GM23338 (cell line): ENCODE measurements at regions not wholly inside any gene's neighbourhood (a gene's known extent, or its start where the extent isn't known, plus 50 kb on each side); places are given as distances from the start of the nearest gene placed in this dataset.

Experiments
- ATAC-seq: fragments of 200-7000 bp; cut with Tn5 transposase; 3 replicates; pipeline ENCODE4 v1.9.1; 2020
- DNase-seq: peaks from one replicate; pipeline ENCODE4 v3.0.0-alpha.2; 2015; ENCODE audit warnings: low spot score
- H2AFZ ChIP-seq: fragments of 200-600 bp; sonication (generic); 2 replicates; pipeline ENCODE4 v1.8.0; 2016; ENCODE audit warnings: antibody characterized with exemption, mild to moderate bottlenecking, moderate library complexity
- H3F3A ChIP-seq: fragments of 200-600 bp; sonication (generic); replicated peaks from 2 replicates; pipeline ENCODE4 v1.8.0; 2017; ENCODE audit warnings: antibody characterized with exemption, mixed run types, low read depth
- H3K27ac ChIP-seq: fragments of 200-600 bp; sonication (generic); 2 replicates; pipeline ENCODE4 v1.6.1; 2016; ENCODE audit warnings: low read depth
- H3K27me3 ChIP-seq: fragments of 200-600 bp; sonication (generic); 2 replicates; pipeline ENCODE4 v1.8.0; 2016; ENCODE audit warnings: mild to moderate bottlenecking, mixed run types, moderate library complexity; ENCODE audit not compliant: insufficient read depth
- H3K36me3 ChIP-seq: fragments of 200-600 bp; sonication (generic); 2 replicates; pipeline ENCODE4 v1.8.0; 2016; ENCODE audit warnings: mild to moderate bottlenecking; ENCODE audit not compliant: insufficient read depth
- H3K4me1 ChIP-seq: fragments of 200-600 bp; sonication (generic); 2 replicates; pipeline ENCODE4 v1.8.0; 2016; ENCODE audit warnings: mild to moderate bottlenecking, moderate library complexity; ENCODE audit not compliant: insufficient read depth
- H3K4me2 ChIP-seq: fragments of 200-600 bp; sonication (generic); 2 replicates; pipeline ENCODE4 v1.7.1; 2017; ENCODE audit warnings: mixed run types
- H3K4me3 ChIP-seq: fragments of 200-600 bp; sonication (generic); 2 replicates; pipeline ENCODE4 v1.6.1; 2016; ENCODE audit warnings: mixed run types
- H3K79me2 ChIP-seq: fragments of 200-600 bp; sonication (generic); replicated peaks from 2 replicates; pipeline ENCODE4 v1.8.0; 2017; ENCODE audit warnings: mild to moderate bottlenecking; ENCODE audit not compliant: insufficient read depth
- H3K9me2 ChIP-seq: fragments of 200-600 bp; sonication (generic); 2 replicates; pipeline ENCODE4 v1.8.0; 2017; ENCODE audit not compliant: insufficient read depth
- H4K20me1 ChIP-seq: fragments of 200-600 bp; sonication (generic); replicated peaks from 2 replicates; pipeline ENCODE4 v1.8.0; 2017; ENCODE audit warnings: mild to moderate bottlenecking; ENCODE audit not compliant: insufficient read depth
- H3K27ac Mint-ChIP-seq: 2 replicates; pipeline ENCODE4 v1.8.0; 2020; ENCODE audit warnings: inconsistent platforms, mild to moderate bottlenecking, moderate library complexity, mixed read lengths
- H3K27me3 Mint-ChIP-seq: 3 replicates; pipeline ENCODE4 v1.8.0; 2022; ENCODE audit warnings: low read depth, mild to moderate bottlenecking, moderate library complexity, mixed read lengths, inconsistent platforms; ENCODE audit not compliant: insufficient read depth, poor library complexity
- H3K36me3 Mint-ChIP-seq: 3 replicates; pipeline ENCODE4 v1.8.0; 2021; ENCODE audit warnings: low read depth, mild to moderate bottlenecking, inconsistent platforms, moderate library complexity, mixed read lengths
- H3K4me1 Mint-ChIP-seq: 3 replicates; pipeline ENCODE4 v1.8.0; 2020; ENCODE audit warnings: mild to moderate bottlenecking, inconsistent platforms, mixed read lengths
- H3K4me3 Mint-ChIP-seq: 3 replicates; pipeline ENCODE4 v1.8.0; 2021; ENCODE audit warnings: moderate library complexity, mild to moderate bottlenecking, inconsistent platforms, mixed read lengths
- H3K9me3 Mint-ChIP-seq: 3 replicates; pipeline ENCODE4 v1.8.0; 2020; ENCODE audit warnings: moderate library complexity, mild to moderate bottlenecking, inconsistent platforms, mixed read lengths
- POLR2AphosphoS5 ChIP-seq: IDR thresholded peaks from 2 replicates; pipeline ENCODE4 v1.6.1; 2016; ENCODE audit warnings: antibody characterized with exemption, low read depth
- ZNF331 ChIP-seq: fragments of 250-450 bp; sonication (Bioruptor Pico); IDR thresholded peaks from 2 replicates; pipeline ENCODE4 v1.5.0; 2020; ENCODE audit warnings: low read depth, mild to moderate bottlenecking, moderate library complexity
- TF ChIP-seq, protein P1 (sequence below): fragments of 250-450 bp; sonication (Bioruptor Pico); IDR thresholded peaks from 2 replicates; pipeline ENCODE4 v1.5.0; 2020; ENCODE audit warnings: mild to moderate bottlenecking, moderate library complexity
- TF ChIP-seq, protein P2 (sequence below): IDR thresholded peaks from one replicate; pipeline ENCODE4 v1.6.1; 2018; ENCODE audit warnings: antibody characterized with exemption; ENCODE audit not compliant: unreplicated experiment

DNA sequence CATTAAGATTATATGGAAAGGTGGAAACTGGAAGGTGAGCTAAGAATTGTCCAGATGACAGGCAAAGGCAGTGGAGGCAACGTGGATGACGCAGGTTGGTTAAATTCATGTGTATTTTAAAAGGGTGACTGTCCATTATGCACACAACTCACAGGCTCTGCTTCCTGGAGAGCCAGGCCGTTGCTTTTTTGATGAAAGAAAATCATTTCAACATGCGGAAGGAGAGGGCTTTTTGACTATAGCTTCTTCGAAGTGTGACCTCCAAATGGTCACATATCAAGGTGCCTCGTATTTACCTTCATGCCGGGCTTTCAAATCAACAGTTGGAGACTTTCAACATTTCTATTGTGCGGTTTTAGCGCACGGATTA lies 126.7 kb downstream of the MYCN start (continued):
- TF ChIP-seq, protein P1, sequence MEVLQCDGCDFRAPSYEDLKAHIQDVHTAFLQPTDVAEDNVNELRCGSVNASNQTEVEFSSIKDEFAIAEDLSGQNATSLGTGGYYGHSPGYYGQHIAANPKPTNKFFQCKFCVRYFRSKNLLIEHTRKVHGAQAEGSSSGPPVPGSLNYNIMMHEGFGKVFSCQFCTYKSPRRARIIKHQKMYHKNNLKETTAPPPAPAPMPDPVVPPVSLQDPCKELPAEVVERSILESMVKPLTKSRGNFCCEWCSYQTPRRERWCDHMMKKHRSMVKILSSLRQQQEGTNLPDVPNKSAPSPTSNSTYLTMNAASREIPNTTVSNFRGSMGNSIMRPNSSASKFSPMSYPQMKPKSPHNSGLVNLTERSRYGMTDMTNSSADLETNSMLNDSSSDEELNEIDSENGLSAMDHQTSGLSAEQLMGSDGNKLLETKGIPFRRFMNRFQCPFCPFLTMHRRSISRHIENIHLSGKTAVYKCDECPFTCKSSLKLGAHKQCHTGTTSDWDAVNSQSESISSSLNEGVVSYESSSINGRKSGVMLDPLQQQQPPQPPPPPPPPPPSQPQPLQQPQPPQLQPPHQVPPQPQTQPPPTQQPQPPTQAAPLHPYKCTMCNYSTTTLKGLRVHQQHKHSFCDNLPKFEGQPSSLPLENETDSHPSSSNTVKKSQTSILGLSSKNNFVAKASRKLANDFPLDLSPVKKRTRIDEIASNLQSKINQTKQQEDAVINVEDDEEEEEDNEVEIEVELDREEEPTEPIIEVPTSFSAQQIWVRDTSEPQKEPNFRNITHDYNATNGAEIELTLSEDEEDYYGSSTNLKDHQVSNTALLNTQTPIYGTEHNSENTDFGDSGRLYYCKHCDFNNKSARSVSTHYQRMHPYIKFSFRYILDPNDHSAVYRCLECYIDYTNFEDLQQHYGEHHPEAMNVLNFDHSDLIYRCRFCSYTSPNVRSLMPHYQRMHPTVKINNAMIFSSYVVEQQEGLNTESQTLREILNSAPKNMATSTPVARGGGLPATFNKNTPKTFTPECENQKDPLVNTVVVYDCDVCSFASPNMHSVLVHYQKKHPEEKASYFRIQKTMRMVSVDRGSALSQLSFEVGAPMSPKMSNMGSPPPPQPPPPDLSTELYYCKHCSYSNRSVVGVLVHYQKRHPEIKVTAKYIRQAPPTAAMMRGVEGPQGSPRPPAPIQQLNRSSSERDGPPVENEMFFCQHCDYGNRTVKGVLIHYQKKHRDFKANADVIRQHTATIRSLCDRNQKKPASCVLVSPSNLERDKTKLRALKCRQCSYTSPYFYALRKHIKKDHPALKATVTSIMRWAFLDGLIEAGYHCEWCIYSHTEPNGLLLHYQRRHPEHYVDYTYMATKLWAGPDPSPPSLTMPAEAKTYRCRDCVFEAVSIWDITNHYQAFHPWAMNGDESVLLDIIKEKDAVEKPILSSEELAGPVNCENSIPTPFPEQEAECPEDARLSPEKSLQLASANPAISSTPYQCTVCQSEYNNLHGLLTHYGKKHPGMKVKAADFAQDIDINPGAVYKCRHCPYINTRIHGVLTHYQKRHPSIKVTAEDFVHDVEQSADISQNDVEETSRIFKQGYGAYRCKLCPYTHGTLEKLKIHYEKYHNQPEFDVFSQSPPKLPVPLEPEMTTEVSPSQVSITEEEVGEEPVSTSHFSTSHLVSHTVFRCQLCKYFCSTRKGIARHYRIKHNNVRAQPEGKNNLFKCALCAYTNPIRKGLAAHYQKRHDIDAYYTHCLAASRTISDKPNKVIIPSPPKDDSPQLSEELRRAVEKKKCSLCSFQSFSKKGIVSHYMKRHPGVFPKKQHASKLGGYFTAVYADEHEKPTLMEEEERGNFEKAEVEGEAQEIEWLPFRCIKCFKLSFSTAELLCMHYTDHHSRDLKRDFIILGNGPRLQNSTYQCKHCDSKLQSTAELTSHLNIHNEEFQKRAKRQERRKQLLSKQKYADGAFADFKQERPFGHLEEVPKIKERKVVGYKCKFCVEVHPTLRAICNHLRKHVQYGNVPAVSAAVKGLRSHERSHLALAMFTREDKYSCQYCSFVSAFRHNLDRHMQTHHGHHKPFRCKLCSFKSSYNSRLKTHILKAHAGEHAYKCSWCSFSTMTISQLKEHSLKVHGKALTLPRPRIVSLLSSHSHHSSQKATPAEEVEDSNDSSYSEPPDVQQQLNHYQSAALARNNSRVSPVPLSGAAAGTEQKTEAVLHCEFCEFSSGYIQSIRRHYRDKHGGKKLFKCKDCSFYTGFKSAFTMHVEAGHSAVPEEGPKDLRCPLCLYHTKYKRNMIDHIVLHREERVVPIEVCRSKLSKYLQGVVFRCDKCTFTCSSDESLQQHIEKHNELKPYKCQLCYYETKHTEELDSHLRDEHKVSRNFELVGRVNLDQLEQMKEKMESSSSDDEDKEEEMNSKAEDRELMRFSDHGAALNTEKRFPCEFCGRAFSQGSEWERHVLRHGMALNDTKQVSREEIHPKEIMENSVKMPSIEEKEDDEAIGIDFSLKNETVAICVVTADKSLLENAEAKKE (CRISPR knock-in tag): no peak
- TF ChIP-seq POLR2AphosphoS5: no peak

DNA sequence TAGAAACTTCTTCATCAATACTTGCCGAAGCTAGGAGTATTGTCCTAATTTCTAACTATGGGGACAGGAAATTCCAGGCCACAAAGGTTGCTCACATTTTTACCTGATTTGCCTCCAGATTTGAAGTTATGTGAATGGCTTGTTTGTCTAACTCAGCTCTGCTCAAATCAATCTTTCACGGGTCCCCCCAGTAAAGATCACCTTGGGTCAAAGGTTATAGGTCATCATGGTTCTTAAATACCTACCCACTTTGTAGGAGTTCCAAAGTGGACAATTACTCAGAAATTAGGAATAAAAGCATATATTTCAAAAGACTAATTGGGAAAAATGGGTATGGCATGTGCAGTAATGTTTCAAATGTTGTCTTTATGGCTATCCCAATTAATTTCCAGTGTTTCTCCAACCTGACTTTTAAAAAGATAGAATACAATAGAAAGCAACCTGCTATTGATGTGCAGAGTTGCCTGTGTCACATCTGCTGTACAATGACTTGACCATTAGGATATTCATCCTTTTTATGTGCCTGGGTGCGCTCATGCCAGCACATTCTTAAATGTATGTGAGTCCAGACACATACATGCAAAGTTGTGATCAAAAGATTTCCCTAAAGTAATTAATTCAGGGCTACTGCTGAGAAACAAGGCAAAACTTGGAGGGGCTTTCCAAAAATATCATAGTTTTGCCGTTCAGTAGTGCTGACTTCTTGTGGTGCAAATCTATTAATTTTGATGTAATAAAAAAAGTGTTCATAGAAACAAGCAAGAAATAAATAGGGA lies 126.1 kb downstream of the MYCN start:
- Histone ChIP-seq H3K4me3 (no peak overlapping the region), H2AFZ (no peak overlapping the region), H3K27ac (no peak overlapping the region), H3K79me2 (no peaks in the 10 kb centered on the region), H3K9me2 (no peaks in the 10 kb centered on the region), H3K27me3 (no peaks in the 10 kb centered on the region), H3K4me1 (0 out of 2 replicates have a peak, but pooled peaks cover 3% of the 10 kb centered on the region), H3K36me3 (peaks cover 20% of the 10 kb centered on the region; the same call in 1 of the 2 replicates), H4K20me1 (no peaks in the 10 kb centered on the region), H3K4me2 (no peak overlapping the region), H3F3A (no peaks in the 10 kb centered on the region)
- no peak for ATAC-seq
- DNase-seq: no peak
- H3K27me3 Mint-ChIP-seq: peaks cover 6% of the 10 kb centered on the region
- H3K4me3 Mint-ChIP-seq: no peak overlapping the region
- H3K36me3 Mint-ChIP-seq: peaks cover 34% of the 10 kb centered on the region
- peaks cover 39% of the 10 kb centered on the region for H3K9me3 Mint-ChIP-seq
- H3K27ac Mint-ChIP-seq: no peak overlapping the region
- H3K4me1 Mint-ChIP-seq: peaks cover 10% of the 10 kb centered on the region
- TF ChIP-seq ZNF331 (no peak), POLR2AphosphoS5 (no peak)
- TF ChIP-seq, protein P1 (CRISPR knock-in tag): no peak
- TF ChIP-seq, protein P2, sequence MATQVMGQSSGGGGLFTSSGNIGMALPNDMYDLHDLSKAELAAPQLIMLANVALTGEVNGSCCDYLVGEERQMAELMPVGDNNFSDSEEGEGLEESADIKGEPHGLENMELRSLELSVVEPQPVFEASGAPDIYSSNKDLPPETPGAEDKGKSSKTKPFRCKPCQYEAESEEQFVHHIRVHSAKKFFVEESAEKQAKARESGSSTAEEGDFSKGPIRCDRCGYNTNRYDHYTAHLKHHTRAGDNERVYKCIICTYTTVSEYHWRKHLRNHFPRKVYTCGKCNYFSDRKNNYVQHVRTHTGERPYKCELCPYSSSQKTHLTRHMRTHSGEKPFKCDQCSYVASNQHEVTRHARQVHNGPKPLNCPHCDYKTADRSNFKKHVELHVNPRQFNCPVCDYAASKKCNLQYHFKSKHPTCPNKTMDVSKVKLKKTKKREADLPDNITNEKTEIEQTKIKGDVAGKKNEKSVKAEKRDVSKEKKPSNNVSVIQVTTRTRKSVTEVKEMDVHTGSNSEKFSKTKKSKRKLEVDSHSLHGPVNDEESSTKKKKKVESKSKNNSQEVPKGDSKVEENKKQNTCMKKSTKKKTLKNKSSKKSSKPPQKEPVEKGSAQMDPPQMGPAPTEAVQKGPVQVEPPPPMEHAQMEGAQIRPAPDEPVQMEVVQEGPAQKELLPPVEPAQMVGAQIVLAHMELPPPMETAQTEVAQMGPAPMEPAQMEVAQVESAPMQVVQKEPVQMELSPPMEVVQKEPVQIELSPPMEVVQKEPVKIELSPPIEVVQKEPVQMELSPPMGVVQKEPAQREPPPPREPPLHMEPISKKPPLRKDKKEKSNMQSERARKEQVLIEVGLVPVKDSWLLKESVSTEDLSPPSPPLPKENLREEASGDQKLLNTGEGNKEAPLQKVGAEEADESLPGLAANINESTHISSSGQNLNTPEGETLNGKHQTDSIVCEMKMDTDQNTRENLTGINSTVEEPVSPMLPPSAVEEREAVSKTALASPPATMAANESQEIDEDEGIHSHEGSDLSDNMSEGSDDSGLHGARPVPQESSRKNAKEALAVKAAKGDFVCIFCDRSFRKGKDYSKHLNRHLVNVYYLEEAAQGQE: no peak
